ENCODE measurements at regions not wholly inside any gene's neighbourhood (a gene's known extent, or its start where the extent isn't known, plus 50 kb on each side); places are given as distances from the start of the nearest gene placed in this dataset.
"Not testable (repeated sequence)": the region's sequence is repeated elsewhere in the genome, so short reads cannot be mapped to it uniquely, and the experiment has no call there.

- DNase-seq (ENCODE audit: low spot score): no peak
Measured at GRCh38 chr13:42373048-42373812, 101.3 kb downstream of the AKAP11 start.

- no peak for DNase-seq (ENCODE audit: low spot score)
Measured at GRCh38 chr13:42375663-42376062, 103.7 kb downstream of the AKAP11 start.

GRCh38 chr13:42377640-42378382 lies 105.9 kb downstream of the AKAP11 start:
- DNase-seq (ENCODE audit: low spot score): peak; percentile 94

GRCh38 chr13:42378383-42378780 lies 106.4 kb downstream of the AKAP11 start:
- DNase-seq (ENCODE audit: low spot score): no peak

GRCh38 chr13:42379241-42379640 lies 107.3 kb downstream of the AKAP11 start:
- no peak for DNase-seq (ENCODE audit: low spot score)

- DNase-seq (ENCODE audit: low spot score): peak; percentile 34
Measured at GRCh38 chr13:42380420-42381164, 108.6 kb downstream of the AKAP11 start.

GRCh38 chr13:42381165-42381425 lies 109.1 kb downstream of the AKAP11 start:
- no peak for DNase-seq (ENCODE audit: low spot score)

GRCh38 chr13:42381426-42381825 lies 109.5 kb downstream of the AKAP11 start:
- not testable (repeated sequence) for DNase-seq (ENCODE audit: low spot score)

- no peak for DNase-seq (ENCODE audit: low spot score)
Measured at GRCh38 chr13:42383025-42383424, 111.1 kb downstream of the AKAP11 start.

GRCh38 chr13:42384265-42384664 lies 112.3 kb downstream of the AKAP11 start:
- no peak for DNase-seq (ENCODE audit: low spot score)

GRCh38 chr13:42388326-42388725 lies 116.4 kb downstream of the AKAP11 start:
- DNase-seq (ENCODE audit: low spot score): no peak

GRCh38 chr13:42389041-42389440 lies 117.1 kb downstream of the AKAP11 start:
- DNase-seq (ENCODE audit: low spot score): no peak

- DNase-seq (ENCODE audit: low spot score): no peak
Measured at GRCh38 chr13:42392180-42392579, 120.2 kb downstream of the AKAP11 start.

- DNase-seq (ENCODE audit: low spot score): no peak
Measured at GRCh38 chr13:42392716-42393572, 121.0 kb downstream of the AKAP11 start.

- no peak for DNase-seq (ENCODE audit: low spot score)
Measured at GRCh38 chr13:42393573-42394360, 121.8 kb downstream of the AKAP11 start.

GRCh38 chr13:42394361-42394708 lies 122.4 kb downstream of the AKAP11 start:
- no peak for DNase-seq (ENCODE audit: low spot score)

GRCh38 chr13:42394711-42395085 lies 122.7 kb downstream of the AKAP11 start:
- DNase-seq (ENCODE audit: low spot score): no peak

GRCh38 chr13:42395086-42395821 lies 123.3 kb downstream of the AKAP11 start:
- no peak for DNase-seq (ENCODE audit: low spot score)

GRCh38 chr13:42396501-42396900 lies 124.5 kb downstream of the AKAP11 start:
- no peak for DNase-seq (ENCODE audit: low spot score)

- no peak for DNase-seq (ENCODE audit: low spot score)
Measured at GRCh38 chr13:42396901-42397655, 125.1 kb downstream of the AKAP11 start.
